Activated naive CD4-positive, alpha-beta T cell treated with anti-CD3 and anti-CD28 coated beads, Interleukin-2, amount 50 U/mL, for 72 hours (primary cell): ENCODE measurements at regions not wholly inside any gene's neighbourhood (a gene's known extent, or its start where the extent isn't known, plus 50 kb on each side); places are given as distances from the start of the nearest gene placed in this dataset.
"Not testable (repeated sequence)": the region's sequence is repeated elsewhere in the genome, so short reads cannot be mapped to it uniquely, and the experiment has no call there.

Experiments
- ATAC-seq, 2 donors: fragments of 150-1000 bp; cut with Tn5 transposase; 2 replicates each; pipeline ENCODE4 v1.10.0; 2021; ENCODE audit warnings: mild to moderate bottlenecking in 2 of 2, moderate library complexity in 2 of 2
- DNase-seq, 2 donors: peaks; one replicate each; pipeline ENCODE4 v3.0.0; 2021 to 2022; ENCODE audit warnings: low spot score in 2 of 2
- H3K27ac Mint-ChIP-seq, 2 donors: one replicate each; pipeline ENCODE4 v1.8.0; 2022; ENCODE audit warnings: mild to moderate bottlenecking in 2 of 2, mixed read lengths in 2 of 2
- H3K36me3 Mint-ChIP-seq, 2 donors: one replicate each; pipeline ENCODE4 v1.8.0; 2022; ENCODE audit warnings: mixed read lengths in 2 of 2
- H3K9me3 Mint-ChIP-seq, 2 donors: one replicate each; pipeline ENCODE4 v1.8.0; 2022; ENCODE audit warnings: mixed read lengths in 2 of 2

GRCh38 chr18:35851286-35851970, 121.1 kb upstream of the RMP24 start:
- H3K36me3 Mint-ChIP-seq, result no peaks in the 10 kb centered on the region
- H3K9me3 Mint-ChIP-seq, result peaks cover 2 to 4% of the 10 kb centered on the region in 2 donors
- H3K27ac Mint-ChIP-seq, result no peak overlapping the region
- DNase-seq (no peak), ATAC-seq (no peak)

DNA sequence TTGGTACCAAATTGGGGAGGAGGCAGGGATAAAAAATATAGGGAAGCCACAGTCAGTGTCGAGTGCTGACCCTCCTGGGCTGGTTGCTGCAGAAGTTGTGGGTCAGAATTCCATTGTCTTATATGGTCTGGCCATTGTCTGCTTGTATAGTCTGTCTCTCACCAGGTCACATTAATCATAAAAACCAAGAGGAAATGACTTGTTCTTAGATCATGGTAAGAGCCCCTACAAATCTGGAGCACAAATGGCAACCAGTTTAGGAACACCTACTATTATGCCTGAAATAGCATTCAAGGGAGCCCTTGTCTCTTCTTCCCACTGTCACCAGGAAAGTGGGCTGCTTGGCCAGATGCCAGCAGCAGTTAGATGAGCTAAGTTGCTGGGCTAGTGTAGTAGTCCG, 119.7 kb upstream of the RMP24 start:
- no peaks in the 10 kb centered on the region for H3K36me3 Mint-ChIP-seq

GRCh38 chr18:35854095-35854494, 118.4 kb upstream of the RMP24 start:
- no peak for ATAC-seq
- Mint-ChIP-seq H3K9me3 (peaks cover 4 to 7% of the 10 kb centered on the region in 2 donors), H3K36me3 (no peaks in the 10 kb centered on the region), H3K27ac (no peak overlapping the region)
- DNase-seq, result no peak

More for the DNA sequence above, 119.7 kb upstream of the RMP24 start:
- Mint-ChIP-seq H3K9me3 (peaks cover 4 to 7% of the 10 kb centered on the region in 2 donors), H3K27ac (no peak overlapping the region)
- ATAC-seq (no peak), DNase-seq (no peak)

GRCh38 chr18:35856178-35856577, 116.3 kb upstream of the RMP24 start:
- Mint-ChIP-seq H3K36me3 (no peaks in the 10 kb centered on the region), H3K27ac (no peak overlapping the region), H3K9me3 (peaks cover 4 to 7% of the 10 kb centered on the region in 2 donors)
- no peak for DNase-seq
- ATAC-seq, result no peak

DNA sequence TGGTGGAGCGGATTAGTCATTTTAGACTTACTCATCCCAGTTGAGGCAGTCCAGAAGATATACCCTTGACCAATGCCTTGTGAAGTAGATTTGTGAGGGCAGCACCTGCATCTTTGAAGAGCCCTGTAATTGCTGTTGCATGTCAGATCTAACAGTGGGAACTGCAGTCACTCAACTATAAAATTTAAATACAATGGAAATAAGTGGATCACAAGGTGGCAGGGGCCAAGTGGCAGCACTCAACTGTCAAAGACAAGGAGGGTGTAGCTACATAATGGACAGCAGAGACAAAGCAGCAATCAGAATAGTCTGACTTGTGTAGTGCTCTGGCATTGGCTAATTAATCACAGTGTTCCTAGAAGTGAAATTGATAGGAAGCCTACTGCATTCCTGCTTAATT, 115.8 kb upstream of the RMP24 start:
- H3K36me3 Mint-ChIP-seq, H3K9me3 Mint-ChIP-seq, DNase-seq, ATAC-seq, H3K27ac Mint-ChIP-seq: not testable (repeated sequence)

DNA sequence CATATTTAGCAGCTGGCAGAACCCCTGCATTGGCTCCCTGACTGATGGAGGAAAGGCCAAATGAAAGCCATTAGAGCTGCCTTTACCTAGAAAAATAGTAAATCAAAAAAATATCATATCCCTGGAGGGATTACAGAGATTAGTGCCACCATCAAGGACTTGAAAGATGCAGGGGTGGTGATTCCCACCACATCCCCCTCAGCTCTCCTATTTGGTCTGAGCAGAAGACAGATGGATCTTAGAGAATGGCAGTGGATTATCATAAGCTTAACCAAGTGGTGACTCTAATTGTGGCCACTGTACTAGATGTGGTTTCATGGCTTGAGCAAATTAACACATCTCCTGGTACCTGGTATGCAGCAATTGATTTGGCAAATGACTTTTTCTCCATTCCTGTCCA, 114.9 kb upstream of the RMP24 start:
- ATAC-seq, DNase-seq, H3K27ac Mint-ChIP-seq, H3K9me3 Mint-ChIP-seq, H3K36me3 Mint-ChIP-seq: not testable (repeated sequence)

DNA sequence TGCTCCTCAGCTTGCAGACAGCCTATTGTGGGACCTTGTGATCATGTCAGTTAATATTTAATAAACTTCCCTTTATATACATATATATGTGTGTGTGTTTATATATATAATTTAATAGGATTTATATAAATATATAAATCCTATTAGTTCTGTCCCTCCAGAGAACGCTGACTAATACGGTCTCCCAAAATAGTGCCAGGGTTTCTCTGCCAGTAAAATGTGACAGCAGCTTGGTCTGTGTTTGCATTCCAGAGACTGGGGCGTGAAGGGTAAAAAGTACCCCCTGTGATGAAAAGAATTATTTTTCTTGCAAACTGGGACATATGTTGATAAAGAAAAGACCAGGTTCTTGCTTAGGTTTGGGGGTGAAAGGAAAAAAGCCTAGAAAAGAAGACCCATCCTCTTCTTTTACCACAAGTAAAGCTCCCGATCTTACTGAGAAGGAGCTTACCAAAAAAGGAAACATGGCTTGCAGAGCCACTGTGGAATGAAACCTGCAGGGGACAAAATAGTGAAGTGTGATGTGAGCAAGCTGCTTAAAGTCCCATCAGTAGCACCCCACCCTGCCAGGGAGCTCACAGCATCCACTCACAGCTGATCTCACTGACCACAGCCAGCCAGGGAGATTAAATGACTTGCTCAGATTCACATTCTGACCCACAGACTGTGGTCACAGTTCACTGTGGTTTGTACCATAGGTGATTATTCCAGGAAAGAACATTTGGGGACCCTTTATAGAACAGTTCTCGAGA, 110.9 kb upstream of the RMP24 start:
- ATAC-seq, result peak in 1 of 2 donors; percentile 85
- Mint-ChIP-seq H3K9me3 (peaks cover under 1 to 1% of the 10 kb centered on the region in 2 donors), H3K27ac (peak overlapping the region in 1 of 2 donors; percentile 7), H3K36me3 (no peaks in the 10 kb centered on the region)
- DNase-seq, result no peak

GRCh38 chr18:35862119-35862640, 110.3 kb upstream of the RMP24 start:
- no peaks in the 10 kb centered on the region for H3K9me3 Mint-ChIP-seq

GRCh38 chr18:35864916-35865315, 107.6 kb upstream of the RMP24 start:
- no peaks in the 10 kb centered on the region for H3K9me3 Mint-ChIP-seq
- no peaks in the 10 kb centered on the region for H3K36me3 Mint-ChIP-seq
- H3K27ac Mint-ChIP-seq, result no peak overlapping the region
- no peak for ATAC-seq
- DNase-seq, result no peak

More at GRCh38 chr18:35862119-35862640, 110.3 kb upstream of the RMP24 start:
- no peaks in the 10 kb centered on the region for H3K36me3 Mint-ChIP-seq
- ATAC-seq (peak in 1 of 2 donors; percentile 48), DNase-seq (no peak)
- H3K27ac Mint-ChIP-seq, result peak overlapping the region in 1 of 2 donors; percentile 7

DNA sequence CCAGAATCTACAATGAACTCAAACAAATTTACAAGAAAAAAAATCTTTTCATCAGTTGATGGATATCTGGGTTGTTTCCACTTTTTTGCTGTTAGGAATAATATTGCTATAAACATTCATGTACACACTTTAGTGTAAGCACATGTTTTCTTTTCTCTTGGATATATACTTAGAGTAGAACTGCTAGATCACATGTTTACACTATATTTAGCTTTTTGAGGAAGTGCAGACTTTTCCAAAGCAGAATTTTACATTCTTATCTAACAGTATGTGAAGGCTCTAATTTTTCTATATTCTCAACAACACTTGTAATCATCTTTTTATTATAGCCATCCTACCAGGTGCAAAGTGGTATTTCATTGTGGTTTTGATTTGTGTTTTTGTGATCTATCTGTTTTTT, 103.6 kb upstream of the RMP24 start:
- H3K27ac Mint-ChIP-seq, result no peak overlapping the region

DNA sequence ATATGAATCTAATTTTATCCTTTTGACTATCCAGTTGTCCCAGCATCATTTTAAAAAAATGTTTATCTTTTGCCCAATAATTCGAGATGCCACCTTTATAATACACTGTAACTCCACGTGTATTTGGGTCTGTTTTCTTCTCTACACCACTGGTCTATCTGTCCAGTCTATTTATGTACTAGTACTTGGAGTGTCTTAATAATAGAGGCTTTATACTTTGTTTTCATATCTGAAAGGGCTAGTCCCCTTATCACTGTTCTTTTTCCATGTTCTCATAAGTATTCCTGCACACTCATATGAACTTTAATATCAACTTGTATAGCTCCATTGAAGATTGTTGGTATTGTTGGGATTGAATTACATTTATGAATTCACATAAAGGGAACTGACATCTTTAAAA, 101.1 kb upstream of the RMP24 start:
- Mint-ChIP-seq H3K27ac (no peak overlapping the region), H3K9me3 (peaks cover 0 to 16% of the 10 kb centered on the region in 2 donors), H3K36me3 (peaks cover 0 to 10% of the 10 kb centered on the region in 2 donors)
- ATAC-seq (no peak), DNase-seq (no peak)

More for the DNA sequence above, 103.6 kb upstream of the RMP24 start:
- no peak for ATAC-seq
- no peak for DNase-seq
- Mint-ChIP-seq H3K36me3 (peaks cover 0 to 10% of the 10 kb centered on the region in 2 donors), H3K9me3 (peaks cover 0 to 16% of the 10 kb centered on the region in 2 donors)

DNA sequence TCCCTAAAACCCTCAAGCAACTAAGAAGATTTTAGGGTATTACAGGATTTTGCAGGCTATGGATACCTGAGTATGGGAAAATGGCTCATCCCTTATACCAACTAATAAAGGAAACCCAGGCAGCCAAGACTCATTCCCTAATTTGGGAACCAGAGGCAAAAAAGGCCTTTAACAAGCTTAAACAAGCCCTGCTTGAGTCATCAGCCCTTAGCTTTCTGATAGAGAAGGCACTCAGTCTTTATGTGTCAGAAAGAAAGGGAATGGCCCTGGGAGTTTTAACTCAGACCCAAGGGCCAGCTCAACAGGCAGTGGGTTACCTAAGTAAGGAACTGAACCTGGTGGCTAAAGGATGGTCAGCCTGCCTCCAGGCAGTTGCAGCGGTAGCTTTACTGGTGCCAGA, 96.9 kb upstream of the RMP24 start:
- peaks cover 0 to 16% of the 10 kb centered on the region in 2 donors for H3K9me3 Mint-ChIP-seq
- H3K36me3 Mint-ChIP-seq, result peaks cover 0 to 10% of the 10 kb centered on the region in 2 donors
- ATAC-seq, result no peak
- H3K27ac Mint-ChIP-seq, result no peak overlapping the region
- no peak for DNase-seq

- peaks cover 0 to 10% of the 10 kb centered on the region in 2 donors for H3K36me3 Mint-ChIP-seq
- DNase-seq (no peak), ATAC-seq (no peak)
These were observed 96.2 kb upstream of the RMP24 start for GRCh38 chr18:35876243-35876642.

DNA sequence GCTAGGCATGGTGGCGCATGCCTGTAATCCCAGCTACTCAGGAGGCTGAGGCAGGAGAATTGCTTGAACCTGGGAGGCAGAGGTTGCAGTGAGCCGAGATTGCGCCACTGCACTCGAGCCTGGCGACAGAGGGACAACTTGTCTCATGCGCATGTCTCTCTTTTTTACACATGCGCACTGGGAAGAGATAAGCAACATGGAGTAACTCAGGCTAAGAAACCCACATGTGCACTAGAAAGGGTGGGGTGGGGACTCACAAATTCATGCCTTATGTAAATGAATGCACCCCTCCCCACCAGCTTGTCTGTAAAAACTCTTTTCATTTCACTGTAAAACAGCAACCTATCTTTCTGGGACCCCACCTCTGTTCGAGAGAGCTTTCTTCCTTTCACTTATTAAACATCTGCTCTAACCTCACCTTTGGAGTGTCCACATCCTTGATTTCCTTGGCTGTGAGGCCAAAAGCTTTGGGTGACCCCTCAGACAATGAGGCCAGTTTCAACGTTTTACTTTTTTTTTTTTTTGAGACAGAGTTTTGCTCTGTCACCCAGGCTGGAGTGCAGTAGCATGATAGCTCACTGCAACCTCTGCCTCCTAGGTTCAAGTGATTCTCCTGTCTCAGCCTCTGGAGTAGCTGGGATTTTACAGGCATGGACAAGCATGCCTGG, 91.6 kb upstream of the RMP24 start:
- Mint-ChIP-seq H3K27ac (no peak overlapping the region), H3K36me3 (no peaks in the 10 kb centered on the region), H3K9me3 (no peaks in the 10 kb centered on the region)
- DNase-seq (no peak), ATAC-seq (no peak)

More at GRCh38 chr18:35876243-35876642, 96.2 kb upstream of the RMP24 start:
- no peak overlapping the region for H3K27ac Mint-ChIP-seq
- peaks cover 0 to 15% of the 10 kb centered on the region in 2 donors for H3K9me3 Mint-ChIP-seq

- Mint-ChIP-seq H3K36me3 (peaks cover 0 to 6% of the 10 kb centered on the region in 2 donors), H3K27ac (no peak overlapping the region), H3K9me3 (peaks cover 11 to 13% of the 10 kb centered on the region in 2 donors)
- no peak for DNase-seq
- no peak for ATAC-seq
These were observed 84.2 kb upstream of the RMP24 start for GRCh38 chr18:35888329-35888728.

- Mint-ChIP-seq H3K9me3 (peaks cover 11 to 13% of the 10 kb centered on the region in 2 donors), H3K27ac (no peak overlapping the region)
- no peak for ATAC-seq
These were observed 82.8 kb upstream of the RMP24 start for GRCh38 chr18:35889677-35890076.

GRCh38 chr18:35890323-35890722, 82.2 kb upstream of the RMP24 start:
- DNase-seq (no peak), ATAC-seq (no peak)
- H3K36me3 Mint-ChIP-seq, result peaks cover 0 to 6% of the 10 kb centered on the region in 2 donors
- H3K9me3 Mint-ChIP-seq, result peaks cover 11 to 13% of the 10 kb centered on the region in 2 donors
- H3K27ac Mint-ChIP-seq, result no peak overlapping the region

More at GRCh38 chr18:35889677-35890076, 82.8 kb upstream of the RMP24 start:
- peaks cover 0 to 6% of the 10 kb centered on the region in 2 donors for H3K36me3 Mint-ChIP-seq
- DNase-seq, result no peak
